ENCODE measurements at regions not wholly inside any gene's neighbourhood (a gene's known extent, or its start where the extent isn't known, plus 50 kb on each side); places are given as distances from the start of the nearest gene placed in this dataset.
"Not testable (repeated sequence)": the region's sequence is repeated elsewhere in the genome, so short reads cannot be mapped to it uniquely, and the experiment has no call there.

DNA sequence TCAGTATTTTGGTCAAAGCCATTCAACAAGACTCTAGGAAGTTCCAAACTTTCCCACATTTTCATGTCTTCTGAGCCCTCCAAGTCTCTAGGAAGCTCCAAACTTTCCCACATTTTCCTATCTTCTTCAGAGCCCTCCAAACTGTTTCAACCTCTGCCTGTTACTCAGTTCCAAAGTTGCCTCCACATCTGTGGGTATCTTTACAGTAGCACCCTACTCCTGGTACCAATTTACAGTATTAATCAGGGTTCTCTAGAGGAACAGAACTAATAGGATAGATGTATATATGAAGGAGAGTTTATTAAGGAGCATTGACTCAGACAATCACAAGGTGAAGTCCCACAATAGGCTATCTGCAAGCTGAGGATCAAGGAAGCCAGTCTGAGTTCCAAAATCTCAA lies 296.0 kb upstream of the CCL2 start:
- TF ChIP-seq, protein P1, sequence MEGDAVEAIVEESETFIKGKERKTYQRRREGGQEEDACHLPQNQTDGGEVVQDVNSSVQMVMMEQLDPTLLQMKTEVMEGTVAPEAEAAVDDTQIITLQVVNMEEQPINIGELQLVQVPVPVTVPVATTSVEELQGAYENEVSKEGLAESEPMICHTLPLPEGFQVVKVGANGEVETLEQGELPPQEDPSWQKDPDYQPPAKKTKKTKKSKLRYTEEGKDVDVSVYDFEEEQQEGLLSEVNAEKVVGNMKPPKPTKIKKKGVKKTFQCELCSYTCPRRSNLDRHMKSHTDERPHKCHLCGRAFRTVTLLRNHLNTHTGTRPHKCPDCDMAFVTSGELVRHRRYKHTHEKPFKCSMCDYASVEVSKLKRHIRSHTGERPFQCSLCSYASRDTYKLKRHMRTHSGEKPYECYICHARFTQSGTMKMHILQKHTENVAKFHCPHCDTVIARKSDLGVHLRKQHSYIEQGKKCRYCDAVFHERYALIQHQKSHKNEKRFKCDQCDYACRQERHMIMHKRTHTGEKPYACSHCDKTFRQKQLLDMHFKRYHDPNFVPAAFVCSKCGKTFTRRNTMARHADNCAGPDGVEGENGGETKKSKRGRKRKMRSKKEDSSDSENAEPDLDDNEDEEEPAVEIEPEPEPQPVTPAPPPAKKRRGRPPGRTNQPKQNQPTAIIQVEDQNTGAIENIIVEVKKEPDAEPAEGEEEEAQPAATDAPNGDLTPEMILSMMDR (IDR thresholded peaks at IDR 0.05), result not testable (repeated sequence)
- TF ChIP-seq POLR2A, EP300 (IDR thresholded peaks at IDR 0.05): not testable (repeated sequence)

Data from gastroesophageal sphincter (tissue), 3 donors.